HEK293T (cell line): ENCODE measurements at regions not wholly inside any gene's neighbourhood (a gene's known extent, or its start where the extent isn't known, plus 50 kb on each side); places are given as distances from the start of the nearest gene placed in this dataset.

Source experiments
- BHLHE40 ChIP-seq: fragments of 450-650 bp; IDR thresholded peaks from 2 replicates; pipeline ENCODE4 v1.6.1; 2016; ENCODE audit warnings: mild to moderate bottlenecking, moderate library complexity, borderline replicate concordance
- CTBP1 ChIP-seq: fragments of 450-650 bp; IDR thresholded peaks from 2 replicates; pipeline ENCODE4 v1.6.1; 2016; ENCODE audit warnings: borderline replicate concordance
- FOXK2 ChIP-seq: fragments of 450-650 bp; IDR thresholded peaks from 2 replicates; pipeline ENCODE4 v1.6.1; 2016; ENCODE audit warnings: mild to moderate bottlenecking
- HDGF ChIP-seq: fragments of 450-650 bp; IDR thresholded peaks from 2 replicates; pipeline ENCODE4 v1.6.1; 2017; ENCODE audit warnings: antibody characterized with exemption, borderline replicate concordance
- NFRKB ChIP-seq: fragments of 450-650 bp; IDR thresholded peaks from 2 replicates; pipeline ENCODE4 v1.6.1; 2016; ENCODE audit warnings: mild to moderate bottlenecking, moderate library complexity
- SP1 ChIP-seq: fragments of 450-650 bp; IDR thresholded peaks from 2 replicates; pipeline ENCODE4 v1.6.1; 2017
- SUZ12 ChIP-seq: fragments of 450-650 bp; IDR thresholded peaks from 2 replicates; pipeline ENCODE4 v1.6.1; 2016; ENCODE audit warnings: mild to moderate bottlenecking
- TARDBP ChIP-seq: fragments of 450-650 bp; IDR thresholded peaks from 2 replicates; pipeline ENCODE4 v1.6.1; 2016
- ZNF384 ChIP-seq: fragments of 450-650 bp; IDR thresholded peaks from 2 replicates; pipeline ENCODE4 v1.6.1; 2016

GRCh38 chr4:126354784-126355183, 1040.0 kb downstream of the FAT4 start:
- TF ChIP-seq CTBP1, result no peak
- no peak for TF ChIP-seq FOXK2
- no peak for TF ChIP-seq BHLHE40
- TF ChIP-seq ZNF384, result no peak
- TF ChIP-seq NFRKB, result no peak
- TF ChIP-seq HDGF, result no peak
- no peak for TF ChIP-seq SP1
- no peak for TF ChIP-seq TARDBP
- no peak for TF ChIP-seq SUZ12
